ENCODE measurements at regions not wholly inside any gene's neighbourhood (a gene's known extent, or its start where the extent isn't known, plus 50 kb on each side); places are given as distances from the start of the nearest gene placed in this dataset.
A peak's percentile ranks its signal among the peaks of the same experiment; 100 is the strongest.

DNA sequence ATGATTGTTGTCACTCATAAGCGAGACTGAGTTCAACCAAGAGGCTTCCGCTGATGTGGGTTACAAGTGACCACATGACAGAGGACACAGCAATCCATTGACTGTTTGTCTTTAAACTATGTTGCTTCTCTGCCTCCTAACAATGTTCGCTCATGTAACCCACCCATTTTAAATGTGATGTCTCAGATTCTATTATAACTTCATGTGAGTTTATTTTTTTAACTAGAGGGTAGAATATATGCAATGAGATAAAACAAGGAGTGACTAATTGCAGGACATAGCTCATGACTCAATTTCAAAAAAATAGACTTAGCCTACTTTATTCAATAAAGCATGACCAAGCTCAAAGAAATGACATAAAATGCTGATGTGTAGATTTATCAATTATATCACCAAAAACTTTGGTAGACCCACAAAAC is 119.2 kb upstream of the SASH1 start:
- no peaks in the 10 kb centered on the region for H4K20me1 ChIP-seq (ENCODE audit: insufficient read depth, low read length)
- peaks cover 19% of the 10 kb centered on the region for H3K4me1 ChIP-seq (ENCODE audit: insufficient read depth, low read length)
- peak; percentile 76 for DNase-seq (ENCODE audit: low read depth)
- peaks cover 15% of the 10 kb centered on the region for H3K27me3 Mint-ChIP-seq (ENCODE audit: low read depth, unreplicated experiment)
- H3K36me3 Mint-ChIP-seq (ENCODE audit: low read depth, unreplicated experiment): no peaks in the 10 kb centered on the region
- no peak overlapping the region for H3K27ac Mint-ChIP-seq (ENCODE audit: unreplicated experiment)
- H3K4me2 ChIP-seq (ENCODE audit: low read length): peak overlapping the region; percentile 57
- H3K9ac ChIP-seq (ENCODE audit: low read length): peak overlapping the region; percentile 41
- no peaks in the 10 kb centered on the region for H3K27me3 ChIP-seq (ENCODE audit: insufficient read depth, low read length)
- H3K4me3 Mint-ChIP-seq (ENCODE audit: unreplicated experiment): no peak overlapping the region
- H2AFZ ChIP-seq (ENCODE audit: low read depth, low read length): peak overlapping the region; percentile 47
- no peak overlapping the region for H3K4me3 ChIP-seq (ENCODE audit: insufficient read depth, low read depth, low read length)
- H3K9me3 ChIP-seq (ENCODE audit: insufficient read depth, low read depth, low read length): no peaks in the 10 kb centered on the region
- no peaks in the 10 kb centered on the region for H3K36me3 ChIP-seq (ENCODE audit: insufficient read depth, low read length)
- no peaks in the 10 kb centered on the region for H3K79me2 ChIP-seq (ENCODE audit: insufficient read depth, low read length)
- TF ChIP-seq, protein P1, sequence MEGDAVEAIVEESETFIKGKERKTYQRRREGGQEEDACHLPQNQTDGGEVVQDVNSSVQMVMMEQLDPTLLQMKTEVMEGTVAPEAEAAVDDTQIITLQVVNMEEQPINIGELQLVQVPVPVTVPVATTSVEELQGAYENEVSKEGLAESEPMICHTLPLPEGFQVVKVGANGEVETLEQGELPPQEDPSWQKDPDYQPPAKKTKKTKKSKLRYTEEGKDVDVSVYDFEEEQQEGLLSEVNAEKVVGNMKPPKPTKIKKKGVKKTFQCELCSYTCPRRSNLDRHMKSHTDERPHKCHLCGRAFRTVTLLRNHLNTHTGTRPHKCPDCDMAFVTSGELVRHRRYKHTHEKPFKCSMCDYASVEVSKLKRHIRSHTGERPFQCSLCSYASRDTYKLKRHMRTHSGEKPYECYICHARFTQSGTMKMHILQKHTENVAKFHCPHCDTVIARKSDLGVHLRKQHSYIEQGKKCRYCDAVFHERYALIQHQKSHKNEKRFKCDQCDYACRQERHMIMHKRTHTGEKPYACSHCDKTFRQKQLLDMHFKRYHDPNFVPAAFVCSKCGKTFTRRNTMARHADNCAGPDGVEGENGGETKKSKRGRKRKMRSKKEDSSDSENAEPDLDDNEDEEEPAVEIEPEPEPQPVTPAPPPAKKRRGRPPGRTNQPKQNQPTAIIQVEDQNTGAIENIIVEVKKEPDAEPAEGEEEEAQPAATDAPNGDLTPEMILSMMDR (IDR thresholded peaks at IDR 0.05; ENCODE audit: insufficient read depth, low read depth, low read length): no peak
- TF ChIP-seq EZH2 (IDR thresholded peaks at IDR 0.05; ENCODE audit: insufficient read depth, low read length): no peak
- H3K4me1 Mint-ChIP-seq (ENCODE audit: low read depth, unreplicated experiment): peaks cover 9% of the 10 kb centered on the region
- FAIRE-seq: peak; percentile 9
- H3K9me3 Mint-ChIP-seq (ENCODE audit: unreplicated experiment): no peaks in the 10 kb centered on the region
- peak overlapping the region; percentile 81 for H3K27ac ChIP-seq (ENCODE audit: low read depth, low read length)

DNA sequence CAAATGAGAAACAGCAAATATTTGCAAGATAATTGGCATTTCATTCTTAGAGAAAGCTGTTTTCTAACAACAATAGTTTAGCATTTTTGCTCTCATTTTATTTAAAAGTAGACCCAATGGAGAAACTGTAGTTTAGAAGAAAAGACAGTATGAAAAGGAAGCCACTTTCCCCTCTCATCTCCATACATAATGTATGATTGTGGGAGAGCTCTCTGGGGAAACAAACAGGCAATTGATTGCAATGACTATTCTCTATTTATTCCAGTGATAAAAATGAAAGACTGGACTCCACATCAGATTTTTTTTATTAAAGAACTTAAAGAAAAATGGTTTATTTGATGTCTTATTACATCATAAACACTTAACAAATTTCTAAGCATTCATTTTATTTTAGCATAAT is 116.8 kb upstream of the SASH1 start:
- no peak overlapping the region for H3K27ac Mint-ChIP-seq (ENCODE audit: unreplicated experiment)
- H3K36me3 Mint-ChIP-seq (ENCODE audit: low read depth, unreplicated experiment): no peaks in the 10 kb centered on the region
- H3K27me3 Mint-ChIP-seq (ENCODE audit: low read depth, unreplicated experiment): peaks cover 3% of the 10 kb centered on the region
- no peaks in the 10 kb centered on the region for H3K27me3 ChIP-seq (ENCODE audit: insufficient read depth, low read length)
- peaks cover 19% of the 10 kb centered on the region for H3K4me1 ChIP-seq (ENCODE audit: insufficient read depth, low read length)
- no peak overlapping the region for H2AFZ ChIP-seq (ENCODE audit: low read depth, low read length)
- H3K9ac ChIP-seq (ENCODE audit: low read length): no peak overlapping the region
- DNase-seq (ENCODE audit: low read depth): no peak
- no peaks in the 10 kb centered on the region for H3K9me3 Mint-ChIP-seq (ENCODE audit: unreplicated experiment)
- no peak for FAIRE-seq
- peaks cover 9% of the 10 kb centered on the region for H3K4me1 Mint-ChIP-seq (ENCODE audit: low read depth, unreplicated experiment)
- no peaks in the 10 kb centered on the region for H3K79me2 ChIP-seq (ENCODE audit: insufficient read depth, low read length)
- H3K4me2 ChIP-seq (ENCODE audit: low read length): no peak overlapping the region
- H4K20me1 ChIP-seq (ENCODE audit: insufficient read depth, low read length): no peaks in the 10 kb centered on the region
- no peaks in the 10 kb centered on the region for H3K36me3 ChIP-seq (ENCODE audit: insufficient read depth, low read length)
- no peaks in the 10 kb centered on the region for H3K9me3 ChIP-seq (ENCODE audit: insufficient read depth, low read depth, low read length)
- TF ChIP-seq EZH2 (IDR thresholded peaks at IDR 0.05; ENCODE audit: insufficient read depth, low read length): no peak
- TF ChIP-seq, protein P1 (IDR thresholded peaks at IDR 0.05; ENCODE audit: insufficient read depth, low read depth, low read length): no peak
- H3K4me3 ChIP-seq (ENCODE audit: insufficient read depth, low read depth, low read length): no peak overlapping the region
- no peak overlapping the region for H3K27ac ChIP-seq (ENCODE audit: low read depth, low read length)
- H3K4me3 Mint-ChIP-seq (ENCODE audit: unreplicated experiment): no peak overlapping the region

DNA sequence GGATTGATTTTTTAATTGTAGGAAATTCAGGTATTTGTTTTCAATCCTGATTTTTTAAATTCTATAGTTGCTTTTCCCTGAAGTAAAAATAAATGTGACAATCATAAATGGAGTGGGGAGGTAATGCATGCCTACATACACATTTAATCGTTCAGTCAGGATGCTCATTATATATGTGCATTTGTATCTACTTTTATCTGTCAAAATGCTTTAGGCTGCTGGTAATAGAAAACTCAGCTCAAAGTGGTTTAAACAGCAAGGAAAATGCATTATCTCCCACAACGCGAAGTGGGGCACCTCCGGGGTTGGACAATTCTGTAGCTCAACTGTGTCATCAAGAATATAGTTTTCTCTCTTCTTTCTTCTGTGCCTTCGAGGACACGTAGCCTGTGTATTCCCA is 116.4 kb upstream of the SASH1 start:
- Mint-ChIP-seq H3K27ac (ENCODE audit: unreplicated experiment) (no peak overlapping the region), H3K36me3 (ENCODE audit: low read depth, unreplicated experiment) (no peaks in the 10 kb centered on the region), H3K4me3 (ENCODE audit: unreplicated experiment) (no peak overlapping the region), H3K9me3 (ENCODE audit: unreplicated experiment) (no peaks in the 10 kb centered on the region), H3K27me3 (ENCODE audit: low read depth, unreplicated experiment) (peaks cover 3% of the 10 kb centered on the region), H3K4me1 (ENCODE audit: low read depth, unreplicated experiment) (peaks cover 7% of the 10 kb centered on the region)
- no peak for FAIRE-seq
- H3K4me3 ChIP-seq (ENCODE audit: insufficient read depth, low read depth, low read length): no peak overlapping the region
- H2AFZ ChIP-seq (ENCODE audit: low read depth, low read length): no peak overlapping the region
- TF ChIP-seq EZH2 (IDR thresholded peaks at IDR 0.05; ENCODE audit: insufficient read depth, low read length): no peak
- TF ChIP-seq, protein P1 (IDR thresholded peaks at IDR 0.05; ENCODE audit: insufficient read depth, low read depth, low read length): no peak
- H3K36me3 ChIP-seq (ENCODE audit: insufficient read depth, low read length): no peaks in the 10 kb centered on the region
- H3K4me1 ChIP-seq (ENCODE audit: insufficient read depth, low read length): peaks cover 19% of the 10 kb centered on the region
- no peaks in the 10 kb centered on the region for H3K79me2 ChIP-seq (ENCODE audit: insufficient read depth, low read length)
- no peak overlapping the region for H3K9ac ChIP-seq (ENCODE audit: low read length)
- no peak overlapping the region for H3K4me2 ChIP-seq (ENCODE audit: low read length)
- no peaks in the 10 kb centered on the region for H3K9me3 ChIP-seq (ENCODE audit: insufficient read depth, low read depth, low read length)
- no peak overlapping the region for H3K27ac ChIP-seq (ENCODE audit: low read depth, low read length)
- DNase-seq (ENCODE audit: low read depth): no peak
- H3K27me3 ChIP-seq (ENCODE audit: insufficient read depth, low read length): no peaks in the 10 kb centered on the region
- no peaks in the 10 kb centered on the region for H4K20me1 ChIP-seq (ENCODE audit: insufficient read depth, low read length)

Measured in astrocyte (in vitro differentiated cells and primary cell).